ENCODE measurements at regions not wholly inside any gene's neighbourhood (a gene's known extent, or its start where the extent isn't known, plus 50 kb on each side); places are given as distances from the start of the nearest gene placed in this dataset.
A peak's percentile ranks its signal among the peaks of the same experiment; 100 is the strongest.
"Not testable (repeated sequence)": the region's sequence is repeated elsewhere in the genome, so short reads cannot be mapped to it uniquely, and the experiment has no call there.

- peak; percentile 34 for DNase-seq
Observed at GRCh38 chr5:163306421-163306820, 131.0 kb upstream of the CCNG1 start.

- DNase-seq, result no peak
Observed at GRCh38 chr5:163309914-163310313, 127.5 kb upstream of the CCNG1 start.

DNA sequence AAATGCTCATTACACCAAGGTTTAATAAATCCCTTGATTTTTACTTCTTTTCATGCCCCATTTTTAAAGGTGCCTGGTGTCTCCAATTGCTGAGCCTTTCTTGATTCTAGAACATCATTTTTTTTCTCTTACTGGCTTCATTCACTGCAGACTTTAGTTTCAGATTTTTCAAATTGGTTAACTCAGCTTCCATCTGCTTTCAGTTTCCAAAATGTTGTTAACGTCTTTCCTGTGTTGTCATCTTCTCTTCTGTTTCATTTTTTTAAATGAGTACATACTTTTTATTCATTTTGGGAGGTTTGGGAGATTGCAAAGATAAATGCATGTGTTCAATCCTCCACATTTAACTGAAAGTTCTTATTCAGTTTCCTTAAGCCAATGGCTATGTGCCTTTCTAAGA is 126.4 kb upstream of the CCNG1 start:
- DNase-seq, result no peak

DNA sequence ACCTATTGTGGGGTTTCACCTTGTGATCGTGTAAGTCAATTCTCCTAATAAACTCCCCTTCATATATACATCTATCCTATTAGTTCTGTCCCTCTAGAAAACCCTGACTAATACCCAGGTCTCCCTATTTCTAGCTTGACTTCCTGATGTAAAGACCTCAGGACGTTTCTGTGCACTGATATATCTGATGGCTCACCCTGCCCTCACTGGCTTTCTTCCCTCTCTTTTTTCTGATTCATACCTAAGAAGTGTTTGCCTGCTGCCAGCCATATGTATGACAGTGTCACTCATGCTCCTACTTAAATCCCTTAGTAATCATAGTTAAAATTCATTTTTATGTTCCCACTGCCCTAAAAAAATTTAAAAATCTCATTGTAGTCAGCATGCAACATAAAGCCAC is 124.8 kb upstream of the CCNG1 start:
- no peak for DNase-seq

DNA sequence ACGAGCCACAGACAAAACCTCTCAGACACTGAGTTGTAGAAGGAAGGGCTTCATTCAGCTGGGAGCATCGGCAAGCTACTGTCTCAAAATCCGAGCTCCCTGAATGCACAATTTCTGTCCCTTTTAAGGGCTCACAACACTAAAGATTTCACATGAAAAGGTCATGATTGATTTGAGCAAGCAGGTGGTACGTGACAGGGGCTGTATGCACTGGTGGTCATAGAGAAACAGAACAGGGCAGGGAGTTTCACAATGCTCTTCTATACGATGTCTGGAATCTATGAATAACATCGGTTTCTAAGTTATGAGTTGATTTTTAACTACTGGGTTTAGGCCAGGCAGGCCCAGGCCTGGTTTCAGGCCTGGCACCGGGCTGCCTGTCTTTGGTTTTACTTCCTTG is 124.3 kb upstream of the CCNG1 start:
- not testable (repeated sequence) for DNase-seq

DNA sequence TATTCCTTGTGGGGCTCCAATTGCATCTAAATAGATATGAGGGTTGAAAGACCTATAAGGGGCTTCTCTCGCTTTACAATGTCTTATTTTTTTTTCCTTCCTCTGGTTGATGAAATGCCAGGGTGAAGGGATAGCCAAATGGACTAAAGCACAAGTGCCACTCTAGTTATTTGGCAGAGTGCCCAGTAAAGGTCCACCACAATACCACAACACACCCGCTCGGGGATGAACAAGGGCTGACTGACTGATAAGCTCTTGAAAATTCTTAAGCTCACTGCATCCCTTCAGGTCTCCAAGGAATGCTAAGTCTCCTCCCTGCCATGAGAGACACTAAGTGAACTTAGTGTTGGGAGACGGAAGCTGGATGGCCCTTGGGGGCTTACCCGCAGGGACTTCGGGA is 121.0 kb upstream of the CCNG1 start:
- not testable (repeated sequence) for DNase-seq

DNA sequence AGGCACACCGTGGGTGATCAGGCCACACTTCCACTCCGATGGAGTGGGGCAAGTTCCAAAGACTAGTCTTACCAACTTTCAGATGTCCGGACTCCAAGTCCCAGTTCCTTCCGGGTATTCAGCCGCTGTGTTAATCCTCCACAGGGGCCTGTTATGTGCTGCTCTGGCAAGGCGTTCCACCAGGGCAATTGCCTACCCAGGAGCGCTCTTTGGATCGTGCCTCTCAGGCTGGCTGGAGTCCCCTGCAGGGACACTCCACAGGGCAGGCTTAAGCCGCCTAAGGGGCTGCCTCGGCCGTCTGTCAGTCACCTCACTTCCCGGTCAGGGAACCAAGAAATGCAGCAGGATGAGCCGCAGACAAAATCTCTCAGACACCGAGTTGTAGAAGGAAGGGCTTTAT is 118.7 kb upstream of the CCNG1 start:
- no peak for DNase-seq

DNA sequence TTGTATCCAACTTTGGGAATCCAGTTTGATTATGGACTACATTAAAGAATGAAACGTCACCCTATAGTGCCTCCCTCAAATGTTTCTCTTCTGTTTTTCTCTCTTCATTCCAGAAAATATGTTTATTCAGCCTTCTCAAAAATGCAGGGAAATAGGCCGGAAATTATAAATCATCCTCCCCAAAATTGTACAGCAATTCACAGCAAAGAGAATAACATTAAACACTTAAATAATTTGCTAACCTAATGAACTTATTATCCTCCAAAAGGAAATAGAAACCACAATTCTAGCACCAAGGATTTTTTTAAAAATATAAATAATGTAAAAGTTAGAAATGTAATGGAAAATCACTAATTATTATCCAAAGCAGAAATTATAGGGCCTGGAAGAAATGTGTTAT is 115.9 kb upstream of the CCNG1 start:
- no peak for DNase-seq

- no peak for DNase-seq
Observed at GRCh38 chr5:163330723-163331668, 106.4 kb upstream of the CCNG1 start.

GRCh38 chr5:163336074-163336473 is 101.3 kb upstream of the CCNG1 start:
- not testable (repeated sequence) for DNase-seq

DNA sequence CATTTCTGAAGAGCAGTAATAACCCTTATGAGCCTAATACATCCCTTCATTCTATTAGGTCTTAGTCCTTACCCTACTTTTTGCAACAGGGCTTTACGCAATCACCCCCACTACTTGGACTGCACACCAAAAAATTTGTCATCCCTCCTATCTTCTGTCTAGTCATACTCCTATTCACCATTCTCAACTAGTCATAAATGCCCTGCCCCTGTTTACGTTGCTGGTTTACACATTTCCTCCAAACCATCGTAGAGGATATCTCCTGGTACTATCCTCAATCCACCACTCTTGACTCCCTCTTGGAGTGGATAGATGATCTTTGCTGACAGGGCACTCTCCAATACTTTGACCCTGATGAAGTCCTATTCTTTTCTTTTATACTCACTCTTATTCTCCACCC is 98.2 kb upstream of the CCNG1 start:
- DNase-seq, result no peak

DNA sequence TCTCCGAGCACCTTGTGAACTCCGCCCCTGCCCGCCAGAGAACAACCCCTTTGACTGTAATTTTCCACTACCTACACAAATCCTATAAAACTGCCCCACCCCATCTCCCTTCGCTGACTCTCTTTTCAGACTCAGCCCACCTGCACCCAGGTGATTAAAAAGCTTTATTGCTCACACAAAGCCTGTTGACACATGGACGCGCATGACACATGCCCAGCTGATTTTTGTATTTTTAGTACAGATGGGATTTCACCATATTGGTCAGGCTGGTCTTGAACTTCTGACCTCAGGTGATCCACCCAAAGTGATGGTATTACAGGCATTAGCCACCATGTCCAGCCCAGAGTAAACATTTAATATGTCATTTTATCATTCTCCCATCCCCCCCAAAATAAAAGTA is 97.0 kb upstream of the CCNG1 start:
- DNase-seq, result not testable (repeated sequence)

GRCh38 chr5:163342306-163342705 is 95.1 kb upstream of the CCNG1 start:
- peak; percentile 11 for DNase-seq

DNA sequence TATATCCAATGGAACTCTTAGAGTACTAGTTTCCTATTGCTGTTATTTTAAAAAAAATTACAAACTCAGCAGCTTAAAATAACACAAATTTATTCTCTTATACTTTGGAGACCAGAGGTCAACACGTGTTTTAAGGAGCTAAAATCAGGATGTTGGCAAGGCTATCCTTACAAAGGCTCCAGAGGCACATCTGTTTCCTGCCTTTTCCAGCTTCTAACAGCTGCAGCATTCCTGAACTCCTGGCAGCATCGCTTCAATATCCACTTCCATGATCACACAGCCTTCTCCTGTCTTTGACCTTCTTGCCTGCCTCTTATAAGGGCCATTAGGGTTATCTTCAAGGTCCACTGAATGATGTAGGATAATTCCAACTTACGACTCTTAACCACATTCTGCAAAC is 92.2 kb upstream of the CCNG1 start:
- no peak for DNase-seq

- peak; percentile 68 for DNase-seq
Observed at GRCh38 chr5:163347671-163348070, 89.7 kb upstream of the CCNG1 start.

GRCh38 chr5:163350083-163350482 is 87.3 kb upstream of the CCNG1 start:
- peak; percentile 6 for DNase-seq

DNA sequence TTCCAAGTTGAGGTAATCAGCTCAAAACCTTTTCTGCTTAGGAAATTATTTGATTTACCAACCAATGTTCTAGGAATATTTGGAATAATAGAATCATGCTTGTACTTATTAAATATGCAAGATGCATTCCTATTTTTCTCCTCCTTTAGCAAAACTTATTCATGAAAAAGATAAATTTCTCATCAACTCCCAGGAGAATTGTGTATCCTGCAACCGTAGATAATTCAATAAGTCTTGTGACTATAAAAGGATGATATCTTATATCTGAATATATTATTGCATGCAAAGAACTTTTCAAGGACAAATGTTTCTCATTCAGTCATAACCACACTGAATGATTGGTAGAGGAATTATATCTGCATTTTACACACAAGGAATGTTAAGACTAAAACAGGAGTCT is 84.9 kb upstream of the CCNG1 start:
- no peak for DNase-seq

GRCh38 chr5:163355811-163356210 is 81.6 kb upstream of the CCNG1 start:
- DNase-seq, result not testable (repeated sequence)

GRCh38 chr5:163357636-163358035 is 79.8 kb upstream of the CCNG1 start:
- no peak for DNase-seq

- DNase-seq, result no peak
Observed at GRCh38 chr5:163360656-163361055, 76.7 kb upstream of the CCNG1 start.

GRCh38 chr5:163361450-163361849 is 75.9 kb upstream of the CCNG1 start:
- no peak for DNase-seq

GRCh38 chr5:163362840-163363371 is 74.5 kb upstream of the CCNG1 start:
- DNase-seq, result no peak

DNA sequence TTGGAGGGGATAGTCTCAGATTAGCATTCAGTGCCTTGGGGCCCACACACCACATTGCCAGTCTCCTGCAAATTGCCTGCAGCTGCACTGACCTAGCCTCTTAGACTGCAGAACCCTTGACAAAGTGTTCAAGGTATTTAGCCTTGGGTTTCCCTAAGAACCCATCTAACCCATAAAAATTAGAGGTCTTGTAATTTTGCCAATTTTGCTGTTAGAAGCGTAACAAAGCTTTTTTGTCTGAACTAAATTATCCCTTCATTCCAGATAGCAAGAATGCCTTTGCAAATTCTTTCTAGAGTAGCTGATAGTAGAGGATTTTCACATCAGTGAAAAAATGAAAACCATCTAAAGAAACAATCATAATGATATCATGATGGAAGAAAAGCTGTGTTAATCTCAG is 74.0 kb upstream of the CCNG1 start:
- no peak for DNase-seq

DNA sequence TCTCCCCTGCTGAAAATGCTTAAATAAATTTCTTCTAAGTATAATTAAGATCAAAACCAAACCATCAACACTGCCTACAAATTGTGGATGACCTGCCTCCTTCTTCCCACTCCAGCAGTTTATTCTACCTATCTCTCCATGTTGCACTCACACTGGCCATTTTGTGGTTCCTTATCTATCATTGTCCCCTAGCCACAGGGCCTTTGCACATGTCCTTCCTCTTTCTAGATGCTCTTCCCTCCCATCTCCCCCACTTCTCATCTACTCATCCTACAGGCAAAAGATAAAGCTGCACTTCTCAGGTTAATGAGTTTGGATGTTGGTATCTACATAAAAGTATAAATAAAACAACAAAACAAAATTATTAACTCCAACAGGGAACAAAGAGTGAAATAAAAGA is 70.6 kb upstream of the CCNG1 start:
- DNase-seq, result no peak

Measured in NCI-H82 (cell line).